H1 (cell line): ENCODE measurements at regions not wholly inside any gene's neighbourhood (a gene's known extent, or its start where the extent isn't known, plus 50 kb on each side); places are given as distances from the start of the nearest gene placed in this dataset.

ENCODE experiments used
- CTCF ChIA-PET: fragments of 300-600 bp; sonication (Branson Sonifier 250); formaldehyde crosslinking; loops from one replicate; lab custom pipeline; 2021; ENCODE audit not compliant: partially characterized antibody; lab: Charles Lee
- POLR2A ChIA-PET: fragments of 300-600 bp; sonication (Branson Sonifier 250); formaldehyde crosslinking; loops from one replicate; lab custom pipeline; 2021; ENCODE audit warnings: inconsistent platforms; ENCODE audit not compliant: partially characterized antibody; lab: Charles Lee
- DNase-seq, 2 experiments: peaks; one replicate each; pipeline versions ENCODE4 v3.0.0 to v3.0.0-alpha.2; 2010 to 2022; ENCODE audit warnings: low spot score in 2 of 2, low read depth in 1 of 2, mixed read lengths in 1 of 2
- FAIRE-seq: peaks from 2 replicates; lab custom pipeline; 2011; peaks lifted over from hg19 to GRCh38; lab: Jason Lieb, UNC
- H2AFZ ChIP-seq: 2 replicates; pipeline ENCODE4 v1.8.1; 2012; ENCODE audit warnings: low read length, inconsistent platforms
- H2AK5ac ChIP-seq: 2 replicates; pipeline ENCODE4 v1.6.1; 2013; ENCODE audit warnings: low read depth, low read length
- H2BK120ac ChIP-seq: replicated peaks from 2 replicates; pipeline ENCODE3; 2013; ENCODE audit warnings: low read depth, low read length, inconsistent platforms
- H2BK12ac ChIP-seq: 2 replicates; pipeline ENCODE4 v1.6.1; 2013; ENCODE audit warnings: low read depth, low read length
- H2BK15ac ChIP-seq: 2 replicates; pipeline ENCODE4 v1.6.1; 2013; ENCODE audit warnings: low read length
- H2BK20ac ChIP-seq: 2 replicates; pipeline ENCODE4 v1.6.1; 2013; ENCODE audit warnings: low read length
- H2BK5ac ChIP-seq: 2 replicates; pipeline ENCODE4 v1.6.1; 2013; ENCODE audit warnings: low read depth, low read length
- H3K14ac ChIP-seq: 2 replicates; pipeline ENCODE4 v1.6.1; 2013; ENCODE audit warnings: inconsistent platforms; ENCODE audit not compliant: insufficient read length
- H3K18ac ChIP-seq: 2 replicates; pipeline ENCODE4 v1.6.1; 2013; ENCODE audit warnings: low read length; ENCODE audit errors: extremely low read depth
- H3K23ac ChIP-seq: 2 replicates; pipeline ENCODE4 v1.6.1; 2013; ENCODE audit warnings: inconsistent platforms; ENCODE audit not compliant: insufficient read length
- H3K23me2 ChIP-seq: 2 replicates; pipeline ENCODE4 v1.6.1; 2013; ENCODE audit warnings: low read depth, low read length
- H3K27ac ChIP-seq: 2 replicates; pipeline ENCODE4 v1.6.1; 2011; ENCODE audit warnings: low read depth, low read length, inconsistent platforms
- H3K27me3 ChIP-seq, 4 experiments: replicated peaks in 1 of 4; 1 replicate in 1 of 4; 2 replicates in 3 of 4; pipeline versions ENCODE4 v1.6.1 to v1.8.1; 2011 to 2013; ENCODE audit warnings: low read length in 3 of 4, mild to moderate bottlenecking in 3 of 4, inconsistent platforms in 2 of 4, mixed read lengths in 2 of 4, moderate library complexity in 1 of 4; ENCODE audit not compliant: control insufficient read depth in 3 of 4, insufficient read depth in 3 of 4; ENCODE audit errors: extremely low read depth in 1 of 4
- H3K36me3 ChIP-seq, 4 experiments: 2 replicates each; pipeline versions ENCODE4 v1.6.1 to v1.8.1; 2011 to 2013; ENCODE audit warnings: mild to moderate bottlenecking in 4 of 4, low read length in 3 of 4, moderate library complexity in 2 of 4, control low read depth in 1 of 4, inconsistent platforms in 1 of 4; ENCODE audit not compliant: insufficient read depth in 4 of 4, control insufficient read depth in 2 of 4
- H3K4ac ChIP-seq: replicated peaks from 2 replicates; pipeline ENCODE3; 2013; ENCODE audit warnings: low read length, low read depth, mixed read lengths, inconsistent platforms; ENCODE audit not compliant: insufficient read length
- H3K4me1 ChIP-seq, 4 experiments: replicated peaks in 1 of 4; 1 replicate in 1 of 4; 2 replicates in 3 of 4; pipeline versions ENCODE4 v1.6.1 to v1.8.1; 2011 to 2013; ENCODE audit warnings: low read length in 3 of 4, inconsistent platforms in 2 of 4, mixed read lengths in 1 of 4; ENCODE audit not compliant: insufficient read depth in 4 of 4, control insufficient read depth in 3 of 4
- H3K4me2 ChIP-seq, 2 experiments: 2 replicates each; pipeline versions ENCODE4 v1.6.1 to v1.8.1; 2011 to 2013; ENCODE audit warnings: low read depth in 2 of 2, low read length in 2 of 2, control low read depth in 1 of 2, inconsistent platforms in 1 of 2, mild to moderate bottlenecking in 1 of 2; ENCODE audit not compliant: insufficient read depth in 1 of 2
- H3K4me3 ChIP-seq, 4 experiments: fragments of 200-600, 300-600 bp in 1 of 4; sonication (generic), shearing (Covaris generic), sonication (Bioruptor Twin) in 1 of 4; 2 replicates each; pipeline versions ENCODE4 v1.5.1 to v1.8.1; 2011 to 2016; ENCODE audit warnings: low read length in 4 of 4, low read depth in 3 of 4, control low read depth in 2 of 4, inconsistent platforms in 2 of 4, mild to moderate bottlenecking in 2 of 4, mixed read lengths in 1 of 4, moderate library complexity in 1 of 4; ENCODE audit not compliant: insufficient read depth in 2 of 4; ENCODE audit errors: extremely low read depth in 1 of 4
- H3K56ac ChIP-seq: replicated peaks from 2 replicates; pipeline ENCODE3; 2013; ENCODE audit warnings: low read depth, mild to moderate bottlenecking, mixed read lengths, low read length, inconsistent platforms; ENCODE audit not compliant: insufficient read length
- H3K79me1 ChIP-seq: 2 replicates; pipeline ENCODE4 v1.6.1; 2013; ENCODE audit warnings: low read depth, low read length, control low read depth
- H3K79me2 ChIP-seq, 2 experiments: 2 replicates each; pipeline versions ENCODE4 v1.6.1 to v1.8.1; 2012 to 2013; ENCODE audit warnings: low read length in 2 of 2, mild to moderate bottlenecking in 2 of 2, inconsistent platforms in 1 of 2; ENCODE audit not compliant: insufficient read depth in 2 of 2, control insufficient read depth in 1 of 2
- H3K9ac ChIP-seq, 4 experiments: replicated peaks in 1 of 4; 1 replicate in 1 of 4; 2 replicates in 3 of 4; pipeline versions ENCODE4 v1.6.1 to v1.8.1; 2011 to 2013; ENCODE audit warnings: low read depth in 3 of 4, low read length in 3 of 4, control low read depth in 2 of 4, mild to moderate bottlenecking in 2 of 4, moderate library complexity in 2 of 4, inconsistent platforms in 1 of 4; ENCODE audit errors: extremely low read depth in 1 of 4
- H3K9me3 ChIP-seq, 2 experiments: 2 replicates each; pipeline versions ENCODE4 v1.6.1 to v1.8.1; 2012 to 2013; ENCODE audit warnings: mild to moderate bottlenecking in 2 of 2, moderate library complexity in 2 of 2, control low read depth in 1 of 2, inconsistent platforms in 1 of 2, low read depth in 1 of 2, low read length in 1 of 2, mixed read lengths in 1 of 2; ENCODE audit not compliant: insufficient read depth in 2 of 2
- H4K20me1 ChIP-seq, 2 experiments: replicated peaks in 1 of 2; 2 replicates each; pipeline versions ENCODE3 to v1.8.1; 2011 to 2013; ENCODE audit warnings: inconsistent platforms in 2 of 2, low read length in 2 of 2, mild to moderate bottlenecking in 1 of 2; ENCODE audit not compliant: insufficient read depth in 2 of 2, control insufficient read depth in 1 of 2
- H4K5ac ChIP-seq: 2 replicates; pipeline ENCODE4 v1.6.1; 2013; ENCODE audit warnings: low read length, low read depth, mixed read lengths, inconsistent platforms; ENCODE audit not compliant: insufficient read length
- H4K8ac ChIP-seq: 2 replicates; pipeline ENCODE4 v1.8.0; 2013; ENCODE audit warnings: mild to moderate bottlenecking, moderate library complexity, low read length, inconsistent platforms; ENCODE audit not compliant: insufficient read depth; ENCODE audit errors: extremely low read depth
- H4K91ac ChIP-seq: replicated peaks from 2 replicates; pipeline ENCODE3; 2013; ENCODE audit warnings: low read length, mixed read lengths, inconsistent platforms; ENCODE audit not compliant: insufficient read length
- CHD2 ChIP-seq: IDR thresholded peaks from 2 replicates; pipeline ENCODE4 v1.6.1; 2012; ENCODE audit warnings: low read length, improper control_type of control experiment
- EP300 ChIP-seq, 2 experiments: IDR thresholded peaks; 1 replicate in 1 of 2; 2 replicates in 1 of 2; pipeline ENCODE4 v1.6.1; 2011 to 2012; ENCODE audit warnings: low read depth in 2 of 2, low read length in 2 of 2, mild to moderate bottlenecking in 2 of 2, borderline replicate concordance in 1 of 2, inconsistent platforms in 1 of 2, moderate library complexity in 1 of 2
- EZH2 ChIP-seq: fragments of 200-600 bp; sonication (generic); IDR thresholded peaks from 2 replicates; pipeline ENCODE4 v1.7.1; 2012; ENCODE audit warnings: low read depth, mild to moderate bottlenecking, moderate library complexity, low read length, inconsistent platforms; ENCODE audit not compliant: severe bottlenecking
- GABPA ChIP-seq: IDR thresholded peaks from 2 replicates; pipeline ENCODE4 v1.6.1; 2011; ENCODE audit warnings: mild to moderate bottlenecking, low read length, moderate library complexity, borderline replicate concordance; ENCODE audit not compliant: insufficient read depth
- HDAC2 ChIP-seq, 2 experiments: fragments of 300-600 bp in 1 of 2; sonication (generic) in 1 of 2; IDR thresholded peaks; 2 replicates each; pipeline ENCODE4 v1.6.1; 2011 to 2012; ENCODE audit warnings: low read depth in 2 of 2, low read length in 2 of 2, mild to moderate bottlenecking in 2 of 2, moderate library complexity in 2 of 2, borderline replicate concordance in 1 of 2, inconsistent platforms in 1 of 2
- HDAC6 ChIP-seq: IDR thresholded peaks from one replicate; pipeline ENCODE4 v1.7.1; 2012; ENCODE audit warnings: low read depth, mild to moderate bottlenecking, inconsistent platforms, low read length, moderate library complexity
- MAFK ChIP-seq: IDR thresholded peaks from 2 replicates; pipeline ENCODE4 v1.6.1; 2012; ENCODE audit warnings: low read depth, mild to moderate bottlenecking, improper control_type of control experiment, low read length
- POU5F1 ChIP-seq: IDR thresholded peaks from 2 replicates; pipeline ENCODE4 v1.6.1; 2011; ENCODE audit warnings: low read depth, mild to moderate bottlenecking, low read length, moderate library complexity
- SIN3A ChIP-seq, 2 experiments: IDR thresholded peaks in 1 of 2; conservative IDR thresholded peaks in 1 of 2; 2 replicates each; pipeline ENCODE4 v1.6.1; 2011 to 2012; ENCODE audit warnings: low read length in 2 of 2, improper control_type of control experiment in 1 of 2, low read depth in 1 of 2, mild to moderate bottlenecking in 1 of 2
- TBP ChIP-seq: IDR thresholded peaks from 2 replicates; pipeline ENCODE4 v1.6.1; 2011; ENCODE audit warnings: low read depth, low read length, improper control_type of control experiment
- ZNF274 ChIP-seq: IDR thresholded peaks from 2 replicates; pipeline ENCODE4 v1.7.0; 2012; ENCODE audit warnings: low read length, borderline replicate concordance; ENCODE audit errors: extremely low read depth
- WGBS, 2 experiments: shearing (Covaris generic) in 1 of 2; methylation state at CpG; one replicate each; pipeline versions ENCODE4 v1.1.6 to v1.1.7; 2013 to 2015; ENCODE audit warnings: low lambda C conversion rate in 2 of 2, mixed read lengths in 2 of 2, inconsistent platforms in 1 of 2, low coverage in 1 of 2, missing lambda C conversion rate in 1 of 2; ENCODE audit not compliant: insufficient replicate concordance in 2 of 2, insufficient coverage in 1 of 2, insufficient read length in 1 of 2; ENCODE audit errors: extremely low coverage in 1 of 2, missing lambda C conversion rate in 1 of 2; 5-methylcytosine and 5-hydroxymethylcytosine counted together
- TF ChIP-seq, protein P1 (sequence below): IDR thresholded peaks from 2 replicates; pipeline ENCODE4 v1.6.1; 2011; ENCODE audit warnings: low read length, improper control_type of control experiment

DNA sequence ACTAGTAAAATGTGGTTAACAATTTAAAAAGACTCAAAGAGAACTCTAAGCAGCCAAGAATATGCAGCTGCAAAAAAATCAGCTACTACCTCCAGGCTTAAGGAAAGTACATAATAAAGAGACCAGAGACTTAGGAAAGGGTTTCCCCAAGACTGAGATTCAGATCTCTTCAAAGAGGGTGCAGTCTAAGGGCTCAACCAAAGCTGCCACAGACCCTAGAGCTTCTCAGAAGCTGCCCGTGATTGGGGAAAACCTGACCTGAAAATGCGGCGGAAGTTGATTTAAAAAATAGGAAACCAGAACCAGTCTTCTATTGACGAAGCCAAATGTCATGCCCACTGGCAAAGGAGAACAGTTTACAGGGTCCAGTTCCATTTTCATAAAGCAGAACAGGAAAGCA, 516.8 kb upstream of the MARCKS start:
- Histone ChIP-seq H3K79me2 (no peaks in the 10 kb centered on the region), H4K5ac (no peak overlapping the region), H3K36me3 (no peaks in the 10 kb centered on the region), H3K18ac (no peak overlapping the region), H3K56ac (no peak overlapping the region), H3K4ac (no peak overlapping the region), H4K20me1 (no peaks in the 10 kb centered on the region), H3K4me3 (no peak overlapping the region), H3K14ac (no peak overlapping the region), H3K4me1 (0 out of 7 replicates have a peak, but pooled peaks cover 0 to 2% (median 0%) of the 10 kb centered on the region in 4 experiments), H2BK120ac (no peak overlapping the region), H2BK15ac (no peak overlapping the region), H2AK5ac (no peak overlapping the region), H3K23me2 (peaks cover 2% of the 10 kb centered on the region; the same call in 1 of the 2 replicates), H4K91ac (no peak overlapping the region), H3K27ac (no peak overlapping the region), H3K27me3 (no peaks in the 10 kb centered on the region), H3K79me1 (no peaks in the 10 kb centered on the region), H3K4me2 (no peak overlapping the region), H2AFZ (no peak overlapping the region), H3K23ac (no peak overlapping the region), H3K9ac (no peak overlapping the region), H4K8ac (no peak overlapping the region), H2BK20ac (no peak overlapping the region), H2BK12ac (no peak overlapping the region), H2BK5ac (no peak overlapping the region), H3K9me3 (no peaks in the 10 kb centered on the region)
- DNase-seq = no peak
- POLR2A ChIA-PET = interaction anchor here (0.6 kb wide), 1 partner anchor 119 kb away, joined by 3 read pairs; no protein-coding TSS in a partner anchor
- CTCF ChIA-PET = interaction anchor here (0.5 kb wide), 1 partner anchor 29 kb away, joined by 3 read pairs; no protein-coding TSS in a partner anchor
- no peak for FAIRE-seq
- 84% methylated on average over 4 of the region's 4 CpGs; no CpG with 5 or more reads in 1 of the 2 experiments for WGBS, 2 experiments
- no peak for TF ChIP-seq CHD2
- TF ChIP-seq TBP = no peak
- TF ChIP-seq, protein P1, sequence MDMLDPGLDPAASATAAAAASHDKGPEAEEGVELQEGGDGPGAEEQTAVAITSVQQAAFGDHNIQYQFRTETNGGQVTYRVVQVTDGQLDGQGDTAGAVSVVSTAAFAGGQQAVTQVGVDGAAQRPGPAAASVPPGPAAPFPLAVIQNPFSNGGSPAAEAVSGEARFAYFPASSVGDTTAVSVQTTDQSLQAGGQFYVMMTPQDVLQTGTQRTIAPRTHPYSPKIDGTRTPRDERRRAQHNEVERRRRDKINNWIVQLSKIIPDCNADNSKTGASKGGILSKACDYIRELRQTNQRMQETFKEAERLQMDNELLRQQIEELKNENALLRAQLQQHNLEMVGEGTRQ = no peak
- TF ChIP-seq GABPA = no peak
- no peak for TF ChIP-seq MAFK
- no peak for TF ChIP-seq HDAC6
- no peak for TF ChIP-seq SIN3A (conservative IDR thresholded peaks at IDR 0.05 in 1 of 2, IDR thresholded peaks at IDR 0.05 in 1 of 2; ENCODE audit: low read depth in 1 of 2, low read length in 2 of 2)
- TF ChIP-seq POU5F1 = no peak
- no peak for TF ChIP-seq HDAC2 (IDR thresholded peaks at IDR 0.05; ENCODE audit: borderline replicate concordance in 1 of 2, low read depth in 2 of 2, low read length in 2 of 2)
- no peak for TF ChIP-seq EZH2
- no peak for TF ChIP-seq ZNF274
- no peak for TF ChIP-seq EP300 (IDR thresholded peaks at IDR 0.05; ENCODE audit: borderline replicate concordance in 1 of 2, low read depth in 2 of 2, low read length in 2 of 2)
